ENCODE measurements at regions not wholly inside any gene's neighbourhood (a gene's known extent, or its start where the extent isn't known, plus 50 kb on each side); places are given as distances from the start of the nearest gene placed in this dataset.

GRCh38 chr15:70547846-70548487 is 215.4 kb downstream of the UACA start:
- FAIRE-seq, result no peak

GRCh38 chr15:70545526-70545925 is 217.8 kb downstream of the UACA start:
- no peak for FAIRE-seq

DNA sequence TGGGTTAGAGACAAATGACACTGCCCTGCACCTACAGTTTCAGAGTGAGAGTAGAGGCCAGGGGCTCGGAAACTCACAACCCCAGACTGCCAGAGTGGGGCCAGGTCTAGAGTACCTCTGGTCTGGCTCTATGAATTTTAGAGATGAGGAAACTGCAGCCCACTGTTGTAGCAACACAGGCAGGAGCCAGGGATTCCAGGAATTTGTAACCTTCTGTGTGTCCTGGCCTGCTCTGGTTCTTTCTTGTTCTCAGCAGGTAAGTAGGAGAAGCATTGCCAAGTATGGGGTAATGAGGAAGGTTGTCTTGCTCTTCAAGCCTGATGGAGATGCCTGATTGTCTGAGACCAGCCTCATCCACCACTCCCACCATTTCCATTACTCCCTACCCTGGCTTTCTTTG is 221.8 kb downstream of the UACA start:
- no peak for FAIRE-seq

DNA sequence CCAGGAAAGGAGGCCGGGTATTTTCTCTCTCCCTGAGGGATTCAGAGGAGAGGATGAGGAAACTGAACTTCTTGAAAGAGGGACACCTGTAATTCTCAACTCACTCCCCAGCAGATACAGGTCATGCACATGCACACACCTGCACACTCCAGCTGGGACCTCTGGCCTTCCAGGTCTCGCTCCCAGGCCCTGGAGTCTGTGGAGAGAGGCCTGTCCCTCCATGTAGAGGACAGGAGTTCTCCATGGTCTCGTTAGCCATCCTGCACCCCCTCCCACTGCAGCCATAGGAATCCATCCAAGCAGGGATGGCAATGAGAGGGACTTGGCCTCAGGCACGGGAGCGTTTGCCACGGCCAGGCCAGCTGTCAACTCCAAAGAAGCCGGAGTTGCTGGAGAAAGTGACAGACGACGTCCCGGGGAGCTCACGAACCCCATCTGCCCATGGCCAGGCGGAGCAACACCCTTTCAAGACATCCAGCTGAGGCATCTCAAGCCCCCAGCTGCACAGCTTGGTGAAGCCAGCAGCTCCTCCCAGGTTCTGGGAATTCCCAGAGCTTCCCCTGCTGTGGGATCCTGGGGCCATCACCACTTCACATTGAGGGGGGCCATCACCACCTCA is 223.3 kb downstream of the UACA start:
- FAIRE-seq, result no peak

- FAIRE-seq, result no peak
These were observed 223.9 kb downstream of the UACA start for GRCh38 chr15:70539409-70539808.

GRCh38 chr15:70538278-70538677 is 225.1 kb downstream of the UACA start:
- no peak for FAIRE-seq

DNA sequence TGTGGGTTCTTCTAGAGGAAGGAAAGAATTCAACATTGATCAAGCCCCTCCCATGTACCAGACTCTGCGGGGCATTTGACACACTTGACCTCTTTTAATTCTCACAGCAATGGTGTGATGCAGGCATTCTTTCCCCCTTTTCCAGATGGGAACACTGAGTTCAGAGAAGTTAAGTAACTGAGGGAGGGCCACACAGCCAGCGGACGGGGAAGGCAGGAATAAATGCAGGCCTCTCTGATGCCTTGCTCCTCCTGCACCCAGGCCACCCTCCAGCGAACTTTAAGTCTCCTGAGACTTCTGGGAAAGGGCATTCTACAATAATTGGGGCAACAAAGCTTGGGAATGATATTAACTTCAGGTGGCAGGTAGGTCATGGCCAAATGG is 227.4 kb downstream of the UACA start:
- no peak for FAIRE-seq

GRCh38 chr15:70535071-70535954 is 228.0 kb downstream of the UACA start:
- no peak for FAIRE-seq

GRCh38 chr15:70533931-70534742 is 229.2 kb downstream of the UACA start:
- FAIRE-seq, result no peak

GRCh38 chr15:70532531-70533186 is 230.7 kb downstream of the UACA start:
- FAIRE-seq, result no peak

DNA sequence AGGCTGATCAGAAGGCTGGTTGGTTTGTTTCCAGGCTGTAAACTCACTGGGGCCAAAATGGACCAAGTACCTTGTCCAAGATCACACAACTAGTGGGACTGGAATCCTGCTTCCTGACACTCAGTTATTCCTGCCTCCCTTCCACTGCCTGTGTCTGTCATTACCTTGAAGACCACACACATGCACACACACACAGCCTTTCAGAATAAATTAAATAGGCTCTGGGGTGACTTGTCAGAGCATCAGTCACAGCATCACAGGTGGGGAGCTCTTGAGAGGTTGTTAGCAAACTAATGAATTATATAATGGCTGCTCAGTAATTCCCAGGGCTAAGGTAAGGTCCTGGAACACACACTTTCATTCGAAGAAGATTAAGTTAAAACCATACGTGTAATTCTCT is 231.8 kb downstream of the UACA start:
- no peak for FAIRE-seq

DNA sequence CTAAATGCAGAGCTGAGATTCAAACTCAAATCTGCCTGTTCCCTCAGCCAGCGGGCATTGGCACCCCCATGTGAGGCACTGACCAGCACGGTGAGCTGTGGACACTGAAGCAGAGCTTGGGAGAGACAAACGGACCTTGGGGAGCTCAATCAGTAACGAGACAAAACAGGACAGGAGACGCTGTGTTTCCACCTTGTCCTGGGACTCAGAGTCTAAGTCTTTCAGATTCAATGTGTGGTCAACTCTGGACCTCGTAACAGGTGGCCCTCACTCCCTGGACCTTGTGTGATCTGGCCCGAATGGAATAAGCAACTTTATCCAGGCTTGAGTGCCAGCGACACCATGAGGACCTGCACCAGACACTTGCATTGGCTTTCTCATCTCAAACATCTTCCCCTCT is 232.5 kb downstream of the UACA start:
- no peak for FAIRE-seq

- no peak for FAIRE-seq
These were observed 232.9 kb downstream of the UACA start for GRCh38 chr15:70530503-70530902.

GRCh38 chr15:70530017-70530499 is 233.3 kb downstream of the UACA start:
- FAIRE-seq, result no peak

- FAIRE-seq, result no peak
These were observed 234.5 kb downstream of the UACA start for GRCh38 chr15:70528816-70529215.

- no peak for FAIRE-seq
These were observed 235.1 kb downstream of the UACA start for GRCh38 chr15:70528270-70528706.

- no peak for FAIRE-seq
These were observed 236.4 kb downstream of the UACA start for GRCh38 chr15:70526974-70527325.

DNA sequence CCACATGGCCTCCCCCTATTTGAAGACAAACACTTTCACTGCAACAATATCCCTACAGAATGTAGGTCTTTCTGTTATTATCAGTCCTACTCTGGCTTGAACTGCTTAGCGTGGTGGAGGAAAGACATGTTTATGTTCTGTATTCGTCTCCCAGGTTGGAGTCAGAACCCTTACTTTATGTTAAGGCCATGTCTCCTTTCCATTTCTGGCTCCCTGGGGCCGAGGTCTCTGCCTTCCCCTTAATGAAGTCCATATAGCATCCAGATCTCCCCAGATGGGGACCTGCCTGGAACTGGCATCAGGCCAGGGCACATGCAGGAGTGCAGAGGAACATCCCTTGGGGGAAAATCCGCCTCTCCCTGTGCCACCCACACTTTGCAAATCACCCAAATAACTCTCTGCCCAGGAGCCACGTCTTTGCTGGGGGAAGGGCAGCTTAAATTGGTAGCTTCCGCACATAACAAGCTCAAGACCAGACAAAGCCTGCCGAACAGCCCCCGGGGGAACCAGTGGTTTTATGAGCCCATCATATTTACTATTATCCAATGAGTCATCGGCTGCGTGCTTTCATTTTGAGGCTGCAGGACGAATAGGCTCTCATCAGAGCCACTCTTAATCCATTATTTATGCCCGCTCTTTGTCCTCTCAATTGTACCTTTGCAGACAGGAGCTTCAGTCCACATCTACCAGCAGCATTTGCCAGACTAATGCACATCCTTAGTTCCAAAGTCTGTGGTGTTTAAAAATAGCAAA is 237.0 kb downstream of the UACA start:
- FAIRE-seq, result no peak

DNA sequence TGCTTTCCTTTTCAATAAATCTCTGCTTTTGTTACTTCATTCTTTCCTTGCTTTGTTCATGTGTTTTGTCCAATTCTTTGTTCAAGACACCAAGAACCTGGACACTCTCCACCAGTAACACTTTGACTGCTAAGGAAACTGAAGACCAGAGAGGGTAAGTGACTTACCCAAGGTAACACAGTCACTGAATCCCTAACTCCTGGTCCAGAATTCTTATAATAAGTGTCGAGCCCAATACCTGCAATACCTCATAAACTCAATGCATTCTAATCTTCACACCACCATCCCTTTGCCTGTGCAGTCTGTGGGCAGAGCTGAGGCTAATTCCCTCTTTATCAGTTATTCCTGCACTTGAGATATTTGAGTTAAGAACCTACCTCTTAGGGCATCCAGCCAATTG is 237.8 kb downstream of the UACA start:
- no peak for FAIRE-seq

GRCh38 chr15:70524470-70524869 is 238.9 kb downstream of the UACA start:
- FAIRE-seq, result no peak

DNA sequence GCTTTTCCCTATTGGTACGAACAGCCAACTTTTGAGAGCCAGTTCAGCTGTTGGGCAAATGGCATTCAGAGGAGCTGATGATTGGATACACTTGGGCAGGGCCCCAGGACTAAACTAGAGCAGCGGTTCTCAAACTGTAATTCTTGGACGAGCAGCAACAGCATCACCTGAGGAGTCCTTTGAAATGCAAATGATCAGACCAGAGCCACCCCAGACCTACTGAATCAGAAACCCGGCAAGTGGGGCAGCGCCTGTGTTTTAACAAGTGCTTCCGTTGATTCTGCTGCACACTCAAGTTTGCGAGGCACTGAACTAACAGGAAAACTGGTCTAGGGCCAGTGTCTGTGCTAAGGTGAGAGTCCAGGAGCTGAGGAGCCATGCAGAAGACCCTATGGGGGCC is 239.7 kb downstream of the UACA start:
- no peak for FAIRE-seq

- no peak for FAIRE-seq
These were observed 240.2 kb downstream of the UACA start for GRCh38 chr15:70523192-70523591.
